ENCODE measurements at regions not wholly inside any gene's neighbourhood (a gene's known extent, or its start where the extent isn't known, plus 50 kb on each side); places are given as distances from the start of the nearest gene placed in this dataset.

DNA sequence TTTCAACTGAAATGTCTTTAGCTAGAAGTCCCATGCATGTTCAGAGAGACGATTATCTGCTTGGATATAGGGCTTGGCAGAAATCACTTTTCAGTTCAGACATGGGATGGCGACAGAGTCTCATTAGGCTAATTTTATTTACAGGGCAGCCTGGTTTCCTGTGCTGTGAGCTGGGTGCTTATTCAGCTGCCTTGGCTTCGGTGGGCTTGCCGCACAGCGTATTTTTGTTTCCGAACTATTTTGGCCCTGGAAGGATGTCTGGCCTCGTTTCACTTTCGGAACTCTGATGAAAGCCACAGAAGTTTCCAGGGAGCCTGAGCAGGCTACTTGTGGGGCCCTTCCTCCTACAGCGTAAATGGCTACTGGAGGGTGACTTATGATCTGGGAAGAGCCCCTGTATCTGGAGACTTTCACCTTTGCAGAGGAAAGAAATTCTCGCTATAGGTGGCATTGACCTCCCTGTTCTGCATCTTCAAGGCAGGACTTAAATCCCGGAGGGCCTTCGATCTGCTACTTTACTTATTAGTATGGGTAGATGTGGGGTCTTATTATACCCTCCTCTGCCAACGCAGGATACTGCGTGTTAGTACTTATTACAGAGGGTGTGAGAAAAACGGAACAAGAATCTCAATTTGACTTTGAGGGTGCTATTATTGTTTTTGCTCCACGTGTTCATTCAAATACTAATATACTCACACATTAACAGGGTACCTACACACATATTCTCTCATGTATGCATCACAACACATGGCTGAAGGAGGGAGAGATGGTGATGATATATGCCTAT, 364.0 kb upstream of the RBMS3 start:
- Histone ChIP-seq H3K79me2 (ENCODE audit: control insufficient read depth, insufficient read depth, low read length) (no peaks in the 10 kb centered on the region), H3K9me1 (ENCODE audit: control insufficient read depth, extremely low read depth, insufficient read depth, low read length) (no peaks in the 10 kb centered on the region), H3K4me2 (ENCODE audit: control insufficient read depth, extremely low read depth, insufficient read depth, low read depth, low read length) (no peak overlapping the region), H3K4me1 (ENCODE audit: control insufficient read depth, extremely low read depth, insufficient read depth, low read length) (no peaks in the 10 kb centered on the region), H2AFZ (ENCODE audit: control insufficient read depth, low read length) (no peak overlapping the region), H3K27ac (ENCODE audit: control insufficient read depth, insufficient read depth, low read length) (no peak overlapping the region), H3K27me3 (ENCODE audit: control insufficient read depth, extremely low read depth, insufficient read depth, low read length) (no peaks in the 10 kb centered on the region), H3K9ac (ENCODE audit: control insufficient read depth, extremely low read depth, insufficient read depth, low read length) (no peak overlapping the region), H3K36me3 (ENCODE audit: control insufficient read depth in 2 of 2, extremely low read depth in 1 of 2, insufficient read depth in 2 of 2, low read length in 2 of 2) (no peaks in the 10 kb centered on the region), H4K20me1 (ENCODE audit: control insufficient read depth, extremely low read depth, insufficient read depth, low read length) (no peaks in the 10 kb centered on the region), H3K9me3 (ENCODE audit: control insufficient read depth, low read depth, low read length) (no peaks in the 10 kb centered on the region), H3K4me3 (ENCODE audit: control insufficient read depth in 2 of 3, extremely low read depth in 1 of 3, insufficient read depth in 2 of 3, low read depth in 1 of 3, low read length in 3 of 3) (no peak overlapping the region)
- DNase-seq (ENCODE audit: low read depth, low spot score) = no peak
- no peak for TF ChIP-seq EZH2 (IDR thresholded peaks at IDR 0.05; ENCODE audit: low read length)
- TF ChIP-seq, protein P1, sequence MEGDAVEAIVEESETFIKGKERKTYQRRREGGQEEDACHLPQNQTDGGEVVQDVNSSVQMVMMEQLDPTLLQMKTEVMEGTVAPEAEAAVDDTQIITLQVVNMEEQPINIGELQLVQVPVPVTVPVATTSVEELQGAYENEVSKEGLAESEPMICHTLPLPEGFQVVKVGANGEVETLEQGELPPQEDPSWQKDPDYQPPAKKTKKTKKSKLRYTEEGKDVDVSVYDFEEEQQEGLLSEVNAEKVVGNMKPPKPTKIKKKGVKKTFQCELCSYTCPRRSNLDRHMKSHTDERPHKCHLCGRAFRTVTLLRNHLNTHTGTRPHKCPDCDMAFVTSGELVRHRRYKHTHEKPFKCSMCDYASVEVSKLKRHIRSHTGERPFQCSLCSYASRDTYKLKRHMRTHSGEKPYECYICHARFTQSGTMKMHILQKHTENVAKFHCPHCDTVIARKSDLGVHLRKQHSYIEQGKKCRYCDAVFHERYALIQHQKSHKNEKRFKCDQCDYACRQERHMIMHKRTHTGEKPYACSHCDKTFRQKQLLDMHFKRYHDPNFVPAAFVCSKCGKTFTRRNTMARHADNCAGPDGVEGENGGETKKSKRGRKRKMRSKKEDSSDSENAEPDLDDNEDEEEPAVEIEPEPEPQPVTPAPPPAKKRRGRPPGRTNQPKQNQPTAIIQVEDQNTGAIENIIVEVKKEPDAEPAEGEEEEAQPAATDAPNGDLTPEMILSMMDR (optimal IDR thresholded peaks at IDR 0.05 in 1 of 3, IDR thresholded peaks at IDR 0.05 in 1 of 3, conservative IDR thresholded peaks at IDR 0.05 in 1 of 3; ENCODE audit: extremely low read depth in 1 of 3, insufficient read depth in 2 of 3, low read length in 3 of 3) = peak; percentile 32 to 52 (median 34)
- dilution Hi-C loops (cut with MboI; ENCODE audit: extremely low pct_ligation_motif_present, low sequenced_read_pairs) = no loop called here
- FAIRE-seq = no peak

GRCh38 chr3:28917895-28918475, 362.9 kb upstream of the RBMS3 start:
- H3K79me2 ChIP-seq (ENCODE audit: control insufficient read depth, insufficient read depth, low read length) = no peaks in the 10 kb centered on the region
- no peaks in the 10 kb centered on the region for H3K36me3 ChIP-seq (ENCODE audit: control insufficient read depth in 2 of 2, extremely low read depth in 1 of 2, insufficient read depth in 2 of 2, low read length in 2 of 2)
- H3K4me1 ChIP-seq (ENCODE audit: control insufficient read depth, extremely low read depth, insufficient read depth, low read length) = no peaks in the 10 kb centered on the region
- H3K9ac ChIP-seq (ENCODE audit: control insufficient read depth, extremely low read depth, insufficient read depth, low read length) = no peak overlapping the region
- DNase-seq (ENCODE audit: low read depth, low spot score) = no peak
- no peaks in the 10 kb centered on the region for H3K27me3 ChIP-seq (ENCODE audit: control insufficient read depth, extremely low read depth, insufficient read depth, low read length)
- no peaks in the 10 kb centered on the region for H3K9me3 ChIP-seq (ENCODE audit: control insufficient read depth, low read depth, low read length)
- H2AFZ ChIP-seq (ENCODE audit: control insufficient read depth, low read length) = no peak overlapping the region
- TF ChIP-seq EZH2 (IDR thresholded peaks at IDR 0.05; ENCODE audit: low read length) = no peak
- TF ChIP-seq, protein P1 (optimal IDR thresholded peaks at IDR 0.05 in 1 of 3, IDR thresholded peaks at IDR 0.05 in 1 of 3, conservative IDR thresholded peaks at IDR 0.05 in 1 of 3; ENCODE audit: extremely low read depth in 1 of 3, insufficient read depth in 2 of 3, low read length in 3 of 3) = no peak
- no peak overlapping the region for H3K27ac ChIP-seq (ENCODE audit: control insufficient read depth, insufficient read depth, low read length)
- dilution Hi-C loops (cut with MboI; ENCODE audit: extremely low pct_ligation_motif_present, low sequenced_read_pairs) = no loop called here
- no peak for FAIRE-seq
- H3K4me3 ChIP-seq (ENCODE audit: control insufficient read depth in 2 of 3, extremely low read depth in 1 of 3, insufficient read depth in 2 of 3, low read depth in 1 of 3, low read length in 3 of 3) = no peak overlapping the region
- no peak overlapping the region for H3K4me2 ChIP-seq (ENCODE audit: control insufficient read depth, extremely low read depth, insufficient read depth, low read depth, low read length)
- no peaks in the 10 kb centered on the region for H3K9me1 ChIP-seq (ENCODE audit: control insufficient read depth, extremely low read depth, insufficient read depth, low read length)
- H4K20me1 ChIP-seq (ENCODE audit: control insufficient read depth, extremely low read depth, insufficient read depth, low read length) = no peaks in the 10 kb centered on the region

All from keratinocyte (primary cell).